ENCODE measurements at regions not wholly inside any gene's neighbourhood (a gene's known extent, or its start where the extent isn't known, plus 50 kb on each side); places are given as distances from the start of the nearest gene placed in this dataset.
A peak's percentile ranks its signal among the peaks of the same experiment; 100 is the strongest.

DNA sequence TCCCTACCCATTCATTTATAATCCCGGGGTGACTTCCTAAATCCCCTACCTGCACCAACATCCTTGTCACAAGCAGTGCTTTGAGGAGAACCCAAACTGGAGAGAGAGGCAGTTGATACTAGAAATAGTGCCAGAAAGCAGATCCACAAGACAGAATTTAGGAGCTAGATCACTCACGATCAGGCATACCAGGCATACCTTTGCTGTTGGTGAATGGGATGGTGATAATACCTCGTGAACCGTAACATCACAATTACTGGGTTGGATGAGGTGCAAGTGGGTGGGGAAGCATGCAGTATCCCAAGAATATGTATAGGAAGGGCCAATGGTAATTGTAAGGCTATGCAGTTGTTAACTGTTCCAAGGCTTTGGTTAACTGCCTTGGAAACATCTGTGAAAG, 129.3 kb downstream of the TMA16 start:
- DNase-seq, result no peak

DNA sequence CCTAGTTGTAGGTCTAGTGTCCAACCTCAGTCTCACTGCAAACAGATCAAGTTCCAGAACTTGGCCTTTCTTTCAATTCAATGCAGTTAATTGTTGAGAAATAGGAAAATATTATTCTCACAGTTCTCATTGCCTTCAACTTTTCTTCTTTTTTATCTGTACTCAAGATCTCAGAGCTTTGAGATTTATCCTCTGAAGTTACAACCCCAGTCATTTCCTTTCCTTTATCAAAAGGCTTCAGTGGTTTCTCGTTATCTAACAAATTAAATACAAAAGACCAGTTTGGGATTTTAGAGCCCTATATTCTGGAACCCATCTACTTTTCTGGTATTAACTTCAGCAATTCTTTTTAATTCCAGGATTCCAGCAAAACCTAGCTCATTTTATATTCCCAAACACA, 130.2 kb downstream of the TMA16 start:
- DNase-seq, result no peak

DNA sequence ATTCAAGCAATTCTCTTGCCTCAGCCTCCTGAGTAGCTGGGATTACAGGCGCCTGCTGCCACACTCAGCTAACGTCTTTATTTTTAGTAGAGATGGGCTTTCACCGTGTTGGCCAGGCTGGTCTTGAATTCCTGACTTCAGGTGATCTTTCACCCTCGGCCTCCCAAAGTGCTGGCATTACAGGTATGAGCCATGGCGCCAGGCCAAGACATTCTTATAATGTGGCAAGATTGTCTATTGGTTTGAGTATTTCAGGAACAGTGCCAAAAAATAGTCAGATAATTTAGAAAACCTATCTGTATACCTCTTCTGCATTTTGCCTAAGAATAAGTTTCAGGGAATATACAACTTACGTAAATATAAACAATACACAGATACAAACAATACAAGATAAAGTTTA, 136.8 kb downstream of the TMA16 start:
- no peak for DNase-seq

DNA sequence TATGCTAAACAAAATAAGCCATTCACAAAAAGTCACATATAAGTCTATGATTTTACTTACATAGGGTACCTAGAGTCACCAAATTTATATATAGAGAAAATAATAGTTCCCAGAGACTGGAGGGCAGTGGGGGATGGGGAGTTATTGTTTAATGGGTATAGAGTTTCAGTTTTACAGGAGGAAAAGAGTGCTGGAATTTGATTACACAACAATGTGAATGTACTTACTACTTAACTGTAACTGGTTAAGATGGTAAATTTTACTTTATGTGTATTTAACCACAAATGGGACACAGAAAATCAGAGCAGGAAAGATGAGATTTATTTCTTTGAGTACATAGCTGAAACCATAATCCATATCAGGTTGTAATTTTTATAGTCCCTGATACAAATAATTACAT, 144.4 kb downstream of the TMA16 start:
- DNase-seq, result no peak

DNA sequence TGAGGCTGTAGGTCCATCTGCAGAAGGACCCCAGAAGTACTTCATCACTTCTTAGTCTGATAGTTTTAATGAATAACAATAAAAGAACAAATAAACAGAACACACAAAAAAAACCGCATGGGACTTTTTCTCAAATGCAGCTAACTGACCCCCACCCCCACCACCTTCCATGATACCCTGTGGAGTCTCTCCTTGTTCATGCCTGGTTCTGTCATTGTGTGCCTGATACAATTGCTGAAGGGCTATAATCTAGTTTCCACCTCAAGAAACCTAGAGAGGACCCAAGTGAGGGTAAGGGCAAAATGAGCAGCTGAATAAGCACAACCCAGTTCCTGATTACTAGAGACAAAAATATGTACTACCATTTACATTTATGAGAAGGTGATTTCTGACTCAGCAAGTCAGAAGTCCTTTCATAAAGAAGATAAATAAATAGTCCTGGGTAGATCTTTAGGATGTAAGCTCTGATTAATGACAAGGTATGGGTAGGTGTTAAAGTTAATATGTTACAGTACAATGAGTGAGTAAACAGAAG, 155.1 kb downstream of the TMA16 start:
- no peak for DNase-seq

DNA sequence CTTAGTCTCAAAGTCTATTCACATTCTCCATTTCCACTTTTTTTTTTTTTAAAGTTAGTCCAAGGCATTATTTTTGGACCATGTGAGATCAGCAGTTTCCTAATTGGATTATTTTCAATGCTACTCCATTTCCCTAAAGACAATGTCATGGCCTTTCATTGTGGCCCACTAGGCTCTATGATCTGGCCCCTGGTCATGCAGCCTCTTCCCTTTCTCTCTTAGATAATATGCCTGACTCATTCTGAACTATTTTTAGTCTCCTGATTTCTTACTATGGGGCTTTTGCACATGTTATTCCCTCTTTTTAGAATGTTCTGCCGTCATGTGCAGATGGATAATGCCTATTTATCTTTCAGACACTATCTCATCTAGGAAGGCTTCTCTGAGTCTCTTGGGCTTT, 157.3 kb downstream of the TMA16 start:
- no peak for DNase-seq

DNA sequence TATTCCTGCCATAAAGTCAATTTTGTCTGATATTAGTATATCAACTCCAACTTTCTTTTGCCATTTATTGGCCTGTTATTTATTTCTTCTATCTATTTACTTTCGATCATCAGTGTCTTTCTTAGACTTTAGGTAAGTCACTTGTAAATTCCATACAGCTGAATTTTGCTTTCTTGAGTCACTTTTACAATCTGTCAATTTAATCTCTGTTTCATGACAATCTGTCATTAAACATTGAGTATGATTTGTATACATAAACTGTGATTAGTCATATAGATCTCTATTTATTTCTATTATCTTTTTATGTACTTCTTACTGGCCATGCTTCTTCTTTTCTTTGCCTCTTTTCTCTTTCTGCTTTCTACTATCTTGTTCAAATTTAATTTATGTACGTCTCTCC, 160.1 kb downstream of the TMA16 start:
- no peak for DNase-seq

DNA sequence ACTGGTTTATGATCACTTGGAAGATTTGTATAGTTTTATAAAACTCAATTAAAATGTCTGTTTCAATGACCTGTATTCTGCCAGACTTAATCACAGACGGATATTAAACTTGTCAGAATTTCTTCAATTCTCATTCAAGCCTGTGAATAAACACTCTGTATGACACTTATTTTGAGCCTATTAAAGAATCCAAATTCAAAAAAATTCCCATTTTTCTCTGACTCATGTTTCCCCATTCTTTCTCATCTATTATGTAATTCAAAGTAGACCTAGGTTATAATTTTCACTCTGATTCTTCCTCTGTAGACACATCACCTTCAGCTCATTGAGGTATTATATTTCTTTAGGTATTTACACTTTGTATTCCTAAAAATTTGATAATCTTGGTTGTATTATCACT, 166.1 kb downstream of the TMA16 start:
- DNase-seq, result no peak

DNA sequence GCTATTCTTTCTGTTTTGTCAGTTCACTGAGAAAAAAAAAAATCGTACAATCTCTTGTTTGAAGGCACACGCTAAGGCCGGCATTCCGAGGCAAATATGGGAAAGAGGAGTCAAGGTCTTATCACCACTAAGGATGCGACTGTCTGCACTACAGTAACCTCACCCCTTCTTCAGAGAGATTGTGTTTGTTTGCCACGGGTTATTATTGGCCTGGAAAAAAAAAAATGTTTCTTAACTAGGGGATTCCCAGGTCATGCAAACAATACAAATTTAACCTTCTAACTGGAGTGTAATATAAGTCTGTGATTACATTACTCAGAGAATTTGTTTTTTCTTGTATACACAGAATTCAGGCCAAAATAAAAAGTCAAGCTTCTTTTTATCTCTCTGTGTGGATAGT, 168.3 kb downstream of the TMA16 start:
- no peak for DNase-seq

DNA sequence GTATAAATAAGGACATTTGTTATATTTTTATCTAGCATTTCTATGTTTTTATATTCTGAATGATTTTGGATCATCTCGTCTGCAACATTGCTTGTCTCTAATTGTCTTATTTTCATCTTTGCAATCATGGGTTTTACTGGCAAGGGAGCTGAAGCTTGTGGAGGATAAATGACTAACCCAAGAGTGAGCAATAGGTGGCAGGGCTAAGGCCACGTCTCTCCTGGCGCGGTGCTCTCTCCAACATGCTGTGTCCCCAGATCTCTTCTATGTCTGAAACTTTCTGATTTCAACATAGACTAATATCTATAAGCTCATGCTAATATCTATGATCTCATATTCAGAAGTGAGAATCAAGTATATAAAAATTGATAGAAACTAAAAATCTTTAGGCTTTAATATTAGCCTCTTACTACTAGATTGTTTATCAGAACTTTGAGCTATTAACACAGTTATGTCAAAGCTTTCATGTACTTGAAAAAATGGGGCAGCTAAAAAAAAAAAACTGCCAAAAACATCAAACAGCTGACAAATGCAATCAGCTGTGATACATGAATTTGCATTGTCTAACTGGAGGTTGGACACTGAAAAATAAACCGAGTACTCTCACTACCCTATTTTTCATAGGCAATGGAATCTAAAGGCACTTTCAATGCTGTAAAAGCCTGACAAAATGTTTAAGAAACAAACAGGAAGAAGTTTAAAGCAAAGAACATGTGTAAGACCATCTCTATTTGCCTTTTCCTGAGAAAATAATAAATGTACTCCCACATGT, 169.2 kb downstream of the TMA16 start:
- DNase-seq, result peak; percentile 5

DNA sequence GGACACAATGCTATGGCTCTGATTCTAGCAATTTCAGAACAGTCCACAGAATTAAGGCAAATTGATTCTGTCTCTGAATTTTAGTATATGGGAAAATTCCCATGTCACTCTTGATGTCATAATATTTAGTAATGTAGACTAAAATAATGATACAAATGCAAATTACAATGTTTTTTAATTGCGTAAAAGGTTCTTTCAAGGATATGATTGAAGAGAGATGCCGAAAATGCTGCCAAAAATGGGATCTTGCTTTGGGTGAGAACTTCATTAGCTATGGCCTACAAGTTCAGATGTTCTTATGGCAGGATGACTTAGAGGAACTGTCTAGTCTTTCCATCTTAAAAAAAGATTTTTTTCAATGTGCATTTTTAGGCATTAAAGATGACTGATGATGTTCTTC, 170.6 kb downstream of the TMA16 start:
- no peak for DNase-seq

DNA sequence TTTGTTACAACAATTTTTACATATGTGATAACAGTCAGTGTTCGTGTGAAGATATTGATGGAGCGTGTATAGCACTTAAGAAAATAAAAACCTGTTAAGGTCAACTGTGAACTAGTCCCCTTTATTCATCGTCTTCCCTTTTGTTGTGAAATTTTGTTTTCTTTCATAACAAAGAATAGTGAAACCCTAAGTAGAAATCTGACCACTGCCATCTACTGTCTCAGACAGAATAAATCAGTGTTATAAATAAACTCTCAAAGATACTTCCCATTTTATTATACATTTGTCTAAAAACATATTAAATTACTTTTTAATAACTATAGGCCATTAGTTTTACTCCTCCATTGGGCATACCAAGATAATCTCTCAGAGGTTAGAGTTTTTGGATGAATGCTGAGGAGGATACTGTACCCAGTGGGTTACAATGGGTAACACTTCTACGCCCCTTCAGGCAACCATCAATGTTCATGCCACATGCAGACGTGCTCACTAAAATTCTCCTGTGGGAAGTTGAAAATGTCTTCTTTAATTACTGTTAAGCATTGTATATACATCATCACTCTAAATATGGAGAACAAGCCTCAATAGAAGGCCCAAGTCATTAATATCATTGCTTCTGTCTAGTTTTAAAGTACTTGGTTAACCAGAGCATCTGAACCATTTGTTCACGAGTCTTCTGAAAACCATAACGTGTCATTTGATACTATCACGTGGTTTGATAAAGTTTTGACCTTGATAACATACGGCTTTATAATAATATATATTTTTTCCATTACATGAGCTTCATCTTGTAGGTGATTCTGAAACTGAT, 171.2 kb downstream of the TMA16 start:
- DNase-seq, result no peak

DNA sequence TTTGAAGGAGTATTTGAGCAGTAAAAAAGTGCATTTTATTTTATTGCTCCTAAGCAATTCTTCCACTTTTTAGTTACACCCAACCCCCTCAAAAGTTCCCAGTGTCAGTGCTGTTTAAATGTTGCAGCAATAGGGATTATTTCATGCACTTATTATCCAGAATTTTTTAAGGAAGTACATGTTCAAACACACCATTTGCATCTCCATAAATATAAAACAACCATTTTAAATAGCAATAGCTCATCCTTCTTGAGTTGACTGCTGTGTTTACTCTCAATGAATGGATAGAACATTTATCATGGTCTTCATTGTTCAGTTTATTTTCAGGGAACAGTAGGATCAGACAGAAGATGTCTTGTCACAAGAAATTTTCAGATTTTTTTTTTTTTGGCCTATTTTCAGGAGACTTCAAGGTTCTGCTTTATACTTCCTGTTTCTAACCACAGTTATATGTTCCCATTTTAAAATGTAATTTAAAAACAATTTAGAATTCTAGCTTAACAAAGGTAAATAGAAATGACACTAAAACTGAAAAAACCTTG, 171.9 kb downstream of the TMA16 start:
- no peak for DNase-seq

DNA sequence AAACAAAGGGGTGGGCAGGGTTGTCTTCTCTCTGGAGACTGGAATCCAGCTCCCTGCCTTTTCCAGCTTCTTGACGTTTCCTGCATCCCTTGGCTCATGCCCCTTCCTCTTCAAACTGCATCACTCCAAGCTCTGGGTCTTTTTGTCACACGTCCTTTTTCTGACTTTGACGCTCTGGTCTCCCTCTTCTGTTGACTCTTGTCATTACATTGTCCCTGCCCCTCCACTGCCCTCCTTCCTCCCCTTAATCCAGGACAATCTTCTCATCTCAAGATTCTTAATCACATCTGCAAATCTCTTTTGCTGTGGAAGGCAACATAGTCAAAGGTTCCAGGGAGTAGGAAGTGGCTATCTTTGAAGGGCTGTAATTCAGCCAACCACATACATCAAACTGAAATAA, 178.3 kb downstream of the TMA16 start:
- DNase-seq, result no peak

DNA sequence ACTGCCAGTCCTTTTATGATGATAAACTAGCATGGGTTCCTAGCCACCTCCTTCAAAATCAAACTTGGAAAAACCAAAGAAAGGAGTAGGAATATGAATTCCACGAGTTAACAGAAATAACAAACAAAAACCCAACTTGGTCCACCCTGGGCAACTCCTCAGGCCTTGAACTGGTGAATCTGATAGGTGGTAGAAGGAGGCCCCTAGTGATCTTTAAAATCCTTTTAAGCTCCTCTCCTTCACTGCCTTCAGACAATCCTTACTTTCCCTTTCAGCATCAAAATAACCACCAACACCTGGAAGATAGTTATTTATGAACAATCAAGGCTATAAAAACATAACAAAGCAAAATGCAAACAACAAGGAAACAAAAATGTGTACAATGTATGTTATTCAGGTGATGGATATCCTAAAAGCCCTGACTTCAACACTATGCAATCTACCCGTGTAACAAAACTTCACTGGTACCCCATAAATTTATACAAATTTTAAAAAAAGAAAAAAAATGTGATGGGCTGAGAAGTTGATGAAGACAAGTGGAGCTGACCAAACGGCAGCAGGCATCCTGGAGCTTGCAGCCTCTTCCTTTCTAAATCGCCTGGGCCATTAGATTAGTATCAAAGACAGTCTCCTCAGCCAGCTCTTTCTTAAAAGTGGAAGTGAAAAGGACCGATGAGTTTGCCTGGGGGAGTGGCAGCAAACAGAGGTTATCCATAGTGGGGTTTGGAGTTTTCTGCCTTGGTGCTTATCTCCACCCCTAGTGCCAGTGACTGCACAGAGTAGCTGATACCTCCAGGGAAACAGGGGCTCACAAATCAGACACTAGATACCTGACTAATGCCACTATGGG, 179.6 kb downstream of the TMA16 start:
- no peak for DNase-seq

DNA sequence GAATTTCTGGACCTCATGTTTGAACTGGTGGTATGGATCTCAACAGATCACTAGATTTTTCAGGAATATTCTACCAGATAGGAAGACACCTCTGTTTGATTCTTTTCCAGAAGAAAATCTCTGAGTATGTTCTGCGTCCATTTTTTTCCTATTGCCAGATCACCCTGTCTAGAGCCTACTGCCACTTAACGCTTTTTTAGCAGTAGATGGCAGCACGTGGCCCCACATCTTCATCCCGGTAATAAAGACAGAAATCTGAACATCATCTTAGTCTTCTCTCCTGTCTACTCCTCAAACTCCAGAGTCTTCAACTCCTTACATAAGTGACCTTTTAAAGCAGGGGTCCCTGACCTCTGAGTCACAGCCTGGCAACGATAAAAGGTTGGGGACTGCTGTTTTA, 184.7 kb downstream of the TMA16 start:
- no peak for DNase-seq

DNA sequence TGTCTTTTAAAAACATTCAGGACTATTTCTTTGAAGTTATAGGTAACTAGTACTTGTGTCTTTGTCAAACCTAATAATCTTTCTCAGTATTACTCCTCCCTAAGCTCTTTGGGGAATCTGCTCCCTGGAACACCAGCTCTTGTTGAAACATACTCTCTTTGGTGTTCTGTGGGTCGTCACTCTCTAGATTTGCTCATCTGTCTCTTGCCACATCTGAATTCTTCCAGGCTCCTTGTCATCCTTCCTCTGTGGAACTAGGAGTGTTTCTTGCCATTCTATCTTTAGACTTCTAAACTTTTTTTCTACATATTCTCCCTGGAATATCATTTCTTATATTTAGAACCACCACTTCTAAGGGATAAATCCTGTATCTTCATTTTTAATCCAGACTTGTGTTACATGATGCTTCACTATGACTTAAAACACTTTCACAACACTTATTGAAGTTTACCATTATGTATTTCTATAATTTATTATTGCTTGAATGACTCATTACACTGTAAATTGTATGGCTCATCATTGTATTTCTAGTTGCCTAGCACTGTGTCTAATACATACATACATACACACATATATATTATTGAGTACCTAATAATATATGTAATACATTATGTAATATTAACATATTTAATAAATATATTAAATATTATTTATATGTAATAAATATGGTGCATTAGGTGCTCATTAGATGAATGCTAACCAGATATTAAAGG, 186.1 kb downstream of the TMA16 start:
- no peak for DNase-seq

DNA sequence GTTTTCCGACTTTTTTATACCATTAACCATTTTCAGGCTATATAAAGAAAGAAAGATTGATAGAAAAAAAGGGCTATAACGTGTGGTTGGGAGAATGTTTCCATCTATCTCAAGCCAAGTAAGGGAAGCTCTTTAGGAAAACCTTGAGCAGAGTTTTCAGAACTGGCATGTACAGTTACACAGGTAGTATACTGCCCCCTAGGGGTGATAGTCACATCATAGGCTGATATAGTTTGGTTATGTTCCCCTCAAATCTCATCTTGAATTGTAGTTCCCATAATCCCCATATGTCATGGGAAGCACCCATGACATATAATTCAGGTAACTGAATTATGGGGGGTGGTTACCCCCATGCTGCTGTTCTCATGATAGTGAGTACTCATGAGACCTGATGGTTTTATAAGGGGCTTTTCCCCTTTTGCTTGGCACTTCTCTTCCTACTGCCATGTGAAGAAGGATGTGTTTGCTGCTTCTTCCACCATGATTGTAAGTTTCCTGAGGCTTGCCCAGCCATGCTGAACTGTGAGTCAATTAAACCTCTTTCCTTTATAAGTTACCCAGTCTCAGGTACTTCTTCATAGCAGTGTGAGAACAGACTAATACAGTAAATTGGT, 186.8 kb downstream of the TMA16 start:
- peak; percentile 48 for DNase-seq

DNA sequence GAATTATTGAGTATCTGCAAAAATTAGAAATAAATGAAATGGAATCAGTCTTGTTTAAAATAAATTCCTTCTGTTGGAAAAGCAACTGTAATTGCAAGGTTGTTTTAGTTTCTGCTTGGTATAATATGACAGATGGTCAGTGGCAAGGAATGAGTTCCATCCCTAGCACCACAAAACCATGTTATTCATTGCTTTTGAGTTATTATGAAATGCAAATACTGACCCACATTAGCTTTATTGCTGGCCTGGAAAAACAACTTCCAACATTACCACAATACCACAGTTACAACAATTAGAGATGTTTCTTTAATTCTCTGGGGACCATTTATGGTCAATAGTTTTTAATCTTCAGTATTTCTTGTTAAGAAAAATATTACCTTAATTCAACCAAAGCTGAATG, 194.4 kb downstream of the TMA16 start:
- DNase-seq, result no peak

DNA sequence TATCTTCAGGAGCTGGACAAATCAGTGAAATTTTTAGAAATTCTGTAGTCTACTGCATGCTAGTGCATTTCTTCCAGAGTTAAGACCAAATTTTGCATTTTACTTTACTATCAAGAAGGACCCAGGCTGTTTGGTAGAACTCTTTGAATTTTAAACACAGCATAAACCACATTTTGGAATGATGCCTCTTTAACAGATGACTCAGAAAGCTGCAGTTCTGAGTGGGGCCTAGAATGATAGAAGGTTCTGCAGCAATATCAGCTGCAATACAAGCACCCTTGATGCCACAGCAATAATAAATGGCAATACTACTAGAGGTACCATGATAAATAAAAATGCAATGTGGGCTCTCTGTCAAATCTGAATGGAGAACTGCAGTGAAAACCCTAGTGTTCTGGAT, 198.7 kb downstream of the TMA16 start:
- DNase-seq, result no peak

DNA sequence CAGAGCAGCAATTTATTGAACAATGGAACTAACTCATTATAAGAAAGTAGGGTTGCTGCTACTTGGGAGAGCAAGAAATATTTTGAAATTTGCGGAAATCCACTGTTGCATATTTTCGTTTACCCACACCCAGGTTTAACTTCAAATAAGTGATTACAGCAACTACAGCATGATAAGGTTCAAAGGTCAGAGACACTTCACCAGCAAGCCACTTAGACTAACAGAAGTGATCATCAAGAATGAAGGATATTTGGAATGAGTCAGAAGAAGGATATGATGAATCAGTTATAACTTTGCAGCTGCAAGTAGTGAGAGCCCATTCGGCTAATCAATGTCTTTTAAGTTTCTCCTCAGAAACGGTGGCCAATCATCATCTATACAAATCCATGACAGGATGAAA, 199.3 kb downstream of the TMA16 start:
- DNase-seq, result no peak

DNA sequence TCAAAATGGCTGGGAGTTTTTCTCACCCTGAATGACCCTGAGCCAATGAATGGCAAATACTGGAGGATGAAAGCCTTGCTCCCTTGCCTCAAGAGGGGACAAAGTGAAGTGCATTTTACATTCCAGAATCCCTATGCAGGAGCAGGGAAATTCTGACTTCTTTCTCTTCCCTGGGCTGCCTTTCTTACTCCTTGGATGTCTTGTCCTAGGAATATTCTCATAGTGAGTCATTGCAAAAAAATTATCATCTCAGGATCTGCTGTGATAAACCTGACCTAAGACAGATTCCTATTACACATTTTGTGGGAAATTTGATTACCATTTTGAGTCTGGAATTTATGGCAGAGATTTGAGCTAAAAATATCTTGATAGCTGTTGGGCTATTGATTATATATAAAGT, 199.9 kb downstream of the TMA16 start:
- DNase-seq, result no peak
